MM.1S (cell line): ENCODE measurements at regions not wholly inside any gene's neighbourhood (a gene's known extent, or its start where the extent isn't known, plus 50 kb on each side); places are given as distances from the start of the nearest gene placed in this dataset.

Experiments
- DNase-seq: peaks from one replicate; pipeline ENCODE4 v3.0.0-alpha.2; 2015
- H2AFZ ChIP-seq: fragments of 300-600 bp; sonication (generic); 2 replicates; pipeline ENCODE4 v1.6.0; 2016; ENCODE audit warnings: antibody characterized with exemption, low read length
- H3F3A ChIP-seq: fragments of 300-600 bp; sonication (generic); 2 replicates; pipeline ENCODE4 v1.6.1; 2016; ENCODE audit warnings: mild to moderate bottlenecking, antibody characterized with exemption, low read length, moderate library complexity, mixed read lengths; ENCODE audit not compliant: insufficient read depth
- H3K27ac ChIP-seq: fragments of 300-600 bp; sonication (generic); 2 replicates; pipeline ENCODE4 v1.5.1; 2016; ENCODE audit warnings: mild to moderate bottlenecking, low read length
- H3K27me3 ChIP-seq: fragments of 300-600 bp; sonication (generic); replicated peaks from 2 replicates; pipeline ENCODE4 v1.6.0; 2016; ENCODE audit warnings: low read length; ENCODE audit not compliant: insufficient read depth
- H3K36me3 ChIP-seq: fragments of 300-600 bp; sonication (generic); replicated peaks from 2 replicates; pipeline ENCODE4 v1.6.1; 2016; ENCODE audit warnings: mild to moderate bottlenecking, low read length, mixed read lengths; ENCODE audit not compliant: insufficient read depth
- H3K4me1 ChIP-seq: fragments of 300-600 bp; sonication (generic); 2 replicates; pipeline ENCODE4 v1.6.1; 2016; ENCODE audit warnings: low read length, mixed read lengths
- H3K4me2 ChIP-seq: fragments of 300-600 bp; sonication (generic); 2 replicates; pipeline ENCODE4 v1.6.0; 2016; ENCODE audit warnings: low read depth, low read length
- H3K4me3 ChIP-seq: fragments of 300-600 bp; sonication (generic); 2 replicates; pipeline ENCODE4 v1.5.1; 2016; ENCODE audit warnings: low read length, mixed read lengths
- H3K79me2 ChIP-seq: fragments of 300-600 bp; sonication (generic); 2 replicates; pipeline ENCODE4 v1.6.1; 2016; ENCODE audit warnings: mixed run types, low read length, mixed read lengths
- H3K9ac ChIP-seq: fragments of 300-600 bp; sonication (generic); 2 replicates; pipeline ENCODE4 v1.6.1; 2016; ENCODE audit warnings: low read length, mixed read lengths
- H3K9me2 ChIP-seq: fragments of 300-600 bp; sonication (generic); replicated peaks from 2 replicates; pipeline ENCODE4 v1.6.1; 2016; ENCODE audit warnings: mild to moderate bottlenecking, low read length, mixed read lengths; ENCODE audit not compliant: insufficient read depth
- H3K9me3 ChIP-seq: fragments of 300-600 bp; sonication (generic); replicated peaks from 2 replicates; pipeline ENCODE4 v1.6.1; 2016; ENCODE audit warnings: mild to moderate bottlenecking, low read length, mixed read lengths; ENCODE audit not compliant: insufficient read depth
- H4K20me1 ChIP-seq: fragments of 300-600 bp; sonication (generic); 2 replicates; pipeline ENCODE4 v1.6.1; 2016; ENCODE audit warnings: mild to moderate bottlenecking, low read length, moderate library complexity, mixed read lengths; ENCODE audit not compliant: insufficient read depth
- EZH2 ChIP-seq: fragments of 300-600 bp; sonication (generic); optimal IDR thresholded peaks from 2 replicates; pipeline ENCODE3; 2017; ENCODE audit warnings: low read depth, mild to moderate bottlenecking, antibody characterized with exemption, low read length, mixed read lengths
- EZH2phosphoT487 ChIP-seq: fragments of 300-600 bp; sonication (generic); IDR thresholded peaks from 2 replicates; pipeline ENCODE4 v1.6.1; 2018; ENCODE audit warnings: antibody characterized with exemption, low read length
- TF ChIP-seq, protein P1 (sequence below): fragments of 300-600 bp; sonication (generic); IDR thresholded peaks from 2 replicates; pipeline ENCODE4 v1.5.1; 2016; ENCODE audit warnings: antibody characterized with exemption, low read length, mixed read lengths

DNA sequence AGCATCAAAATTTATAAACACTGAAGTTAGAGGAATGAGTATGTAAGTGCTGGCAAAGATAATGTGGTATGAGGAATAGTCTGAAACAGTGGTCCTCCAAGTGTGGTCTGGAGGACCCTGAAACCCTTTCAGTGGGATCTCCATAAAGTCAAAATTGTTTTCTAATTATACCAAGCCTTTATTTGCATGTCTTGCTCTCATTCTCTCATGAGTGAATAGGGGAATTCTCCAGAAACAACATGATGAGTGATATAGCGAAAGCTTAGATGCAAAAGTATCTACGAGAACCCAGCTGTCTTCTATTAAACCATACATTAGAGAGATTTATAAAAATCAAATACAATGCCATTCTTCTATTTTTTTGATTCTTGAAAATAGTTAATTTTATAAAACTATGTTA lies 145.0 kb upstream of the RAG2 start:
- no peaks in the 10 kb centered on the region for H3F3A ChIP-seq
- H3K4me3 ChIP-seq: no peak overlapping the region
- no peak for DNase-seq
- H3K36me3 ChIP-seq: no peaks in the 10 kb centered on the region
- no peaks in the 10 kb centered on the region for H3K9me2 ChIP-seq
- H3K9ac ChIP-seq: no peak overlapping the region
- H3K27me3 ChIP-seq: no peaks in the 10 kb centered on the region
- no peaks in the 10 kb centered on the region for H3K4me1 ChIP-seq
- H3K27ac ChIP-seq: no peak overlapping the region
- no peak overlapping the region for H2AFZ ChIP-seq
- H3K4me2 ChIP-seq: no peak overlapping the region
- H4K20me1 ChIP-seq: no peaks in the 10 kb centered on the region
- H3K79me2 ChIP-seq: no peaks in the 10 kb centered on the region
- TF ChIP-seq EZH2phosphoT487 (no peak), EZH2 (no peak)
- TF ChIP-seq, protein P1, sequence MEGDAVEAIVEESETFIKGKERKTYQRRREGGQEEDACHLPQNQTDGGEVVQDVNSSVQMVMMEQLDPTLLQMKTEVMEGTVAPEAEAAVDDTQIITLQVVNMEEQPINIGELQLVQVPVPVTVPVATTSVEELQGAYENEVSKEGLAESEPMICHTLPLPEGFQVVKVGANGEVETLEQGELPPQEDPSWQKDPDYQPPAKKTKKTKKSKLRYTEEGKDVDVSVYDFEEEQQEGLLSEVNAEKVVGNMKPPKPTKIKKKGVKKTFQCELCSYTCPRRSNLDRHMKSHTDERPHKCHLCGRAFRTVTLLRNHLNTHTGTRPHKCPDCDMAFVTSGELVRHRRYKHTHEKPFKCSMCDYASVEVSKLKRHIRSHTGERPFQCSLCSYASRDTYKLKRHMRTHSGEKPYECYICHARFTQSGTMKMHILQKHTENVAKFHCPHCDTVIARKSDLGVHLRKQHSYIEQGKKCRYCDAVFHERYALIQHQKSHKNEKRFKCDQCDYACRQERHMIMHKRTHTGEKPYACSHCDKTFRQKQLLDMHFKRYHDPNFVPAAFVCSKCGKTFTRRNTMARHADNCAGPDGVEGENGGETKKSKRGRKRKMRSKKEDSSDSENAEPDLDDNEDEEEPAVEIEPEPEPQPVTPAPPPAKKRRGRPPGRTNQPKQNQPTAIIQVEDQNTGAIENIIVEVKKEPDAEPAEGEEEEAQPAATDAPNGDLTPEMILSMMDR: no peak
- H3K9me3 ChIP-seq: no peaks in the 10 kb centered on the region

DNA sequence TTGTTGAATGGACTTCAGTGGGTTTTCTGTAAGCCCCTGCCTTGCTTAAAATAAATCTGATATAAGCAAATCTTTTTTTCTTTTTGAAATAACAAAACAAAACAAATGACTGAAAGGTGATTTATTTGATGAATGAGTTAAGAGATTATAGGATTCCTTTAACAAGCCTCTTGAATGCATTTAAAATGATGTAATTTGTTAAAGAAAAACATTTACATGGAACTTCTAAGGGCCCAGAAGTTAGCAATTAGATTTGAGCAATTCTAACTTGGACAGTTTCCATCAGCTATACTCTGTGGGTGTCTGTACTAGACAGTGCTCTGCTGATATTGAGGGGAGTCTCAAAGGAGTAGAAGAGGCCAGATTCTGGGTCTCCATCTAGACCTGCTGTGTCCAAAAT lies 143.5 kb upstream of the RAG2 start:
- H3F3A ChIP-seq: no peaks in the 10 kb centered on the region

DNA sequence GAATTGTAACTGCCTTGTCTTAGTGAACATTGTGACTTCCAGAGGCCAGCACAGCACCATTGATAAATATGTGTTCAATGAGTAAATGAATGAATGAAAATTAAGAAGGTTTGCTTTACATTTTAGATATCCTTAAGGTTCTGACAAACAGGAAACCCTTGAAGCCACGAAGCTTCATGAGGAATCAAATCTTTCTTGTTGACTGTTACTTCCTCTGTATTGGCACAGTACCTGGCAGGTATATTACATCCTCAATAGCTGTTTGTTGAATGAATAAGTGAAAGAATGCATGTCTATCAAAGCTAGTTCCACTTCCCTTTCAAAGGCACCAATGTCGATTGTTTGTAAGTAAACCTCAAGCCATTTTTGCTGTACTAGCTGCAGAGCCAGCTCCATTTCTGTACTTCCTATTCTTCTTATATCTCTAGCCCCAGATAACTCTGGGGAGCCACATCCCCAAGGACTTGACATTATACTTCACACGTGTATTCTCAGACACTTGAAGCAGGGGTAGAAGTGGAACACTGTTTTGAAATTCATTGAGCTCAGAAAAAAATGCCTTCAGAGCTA lies 140.3 kb upstream of the RAG2 start:
- Histone ChIP-seq H3K79me2 (no peaks in the 10 kb centered on the region), H4K20me1 (no peaks in the 10 kb centered on the region), H3F3A (no peaks in the 10 kb centered on the region), H3K9me2 (no peaks in the 10 kb centered on the region), H3K27ac (no peak overlapping the region), H3K4me2 (no peak overlapping the region), H3K4me1 (no peaks in the 10 kb centered on the region), H3K9ac (no peak overlapping the region), H3K4me3 (no peak overlapping the region), H3K27me3 (no peaks in the 10 kb centered on the region), H3K36me3 (no peaks in the 10 kb centered on the region), H3K9me3 (no peaks in the 10 kb centered on the region), H2AFZ (no peak overlapping the region)
- TF ChIP-seq EZH2phosphoT487 (no peak), EZH2 (no peak)
- TF ChIP-seq, protein P1: no peak
- DNase-seq: no peak

More for the DNA sequence above, 143.5 kb upstream of the RAG2 start:
- Histone ChIP-seq H3K9me3 (no peaks in the 10 kb centered on the region), H3K4me1 (no peaks in the 10 kb centered on the region), H3K4me2 (no peak overlapping the region), H3K4me3 (no peak overlapping the region), H3K9ac (no peak overlapping the region), H3K36me3 (no peaks in the 10 kb centered on the region), H3K27ac (no peak overlapping the region), H3K79me2 (no peaks in the 10 kb centered on the region), H3K9me2 (no peaks in the 10 kb centered on the region), H3K27me3 (no peaks in the 10 kb centered on the region), H2AFZ (no peak overlapping the region), H4K20me1 (no peaks in the 10 kb centered on the region)
- TF ChIP-seq EZH2phosphoT487 (no peak), EZH2 (no peak)
- TF ChIP-seq, protein P1: no peak
- DNase-seq: no peak
